ENCODE measurements at regions not wholly inside any gene's neighbourhood (a gene's known extent, or its start where the extent isn't known, plus 50 kb on each side); places are given as distances from the start of the nearest gene placed in this dataset.

DNA sequence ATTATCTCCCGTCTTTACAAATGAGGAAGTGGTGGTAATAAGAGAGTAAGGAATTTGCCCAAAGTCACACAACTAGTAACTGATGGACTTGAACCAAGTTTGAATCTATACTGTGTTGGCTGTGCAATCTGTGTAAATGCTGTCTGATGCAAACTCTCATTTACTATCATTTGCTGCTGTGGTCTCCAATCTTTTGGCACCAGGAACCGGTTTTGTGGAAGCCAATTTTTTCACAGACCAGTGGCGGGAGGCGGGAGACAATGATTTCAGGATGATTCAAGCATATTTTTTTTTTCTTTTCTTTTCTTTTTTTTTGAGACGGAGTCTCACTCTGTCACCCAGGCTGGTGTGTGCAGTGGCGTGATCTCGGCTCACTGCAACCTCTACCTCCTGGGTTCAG, 450.0 kb upstream of the FZD8 start:
- Histone ChIP-seq H3K4me1 (ENCODE audit: control insufficient read depth in 1 of 2, extremely low read depth in 1 of 2, insufficient read depth in 2 of 2, low read length in 2 of 2) (no peaks in the 10 kb centered on the region), H3K36me3 (ENCODE audit: control insufficient read depth in 2 of 2, extremely low read depth in 1 of 2, insufficient read depth in 1 of 2, low read length in 1 of 2) (no peaks in the 10 kb centered on the region), H3K9me3 (no peaks in the 10 kb centered on the region), H3K27ac (ENCODE audit: low read length) (no peak overlapping the region), H3K27me3 (replicated peaks in 1 of 2; ENCODE audit: control insufficient read depth in 2 of 2, extremely low read depth in 1 of 2, insufficient read depth in 2 of 2, low read length in 1 of 2) (no peaks in the 10 kb centered on the region), H3K4me3 (ENCODE audit: control insufficient read depth in 1 of 2, extremely low read depth in 1 of 2, low read length in 1 of 2) (no peak overlapping the region)
- no peak overlapping the region for H3K4me3 Mint-ChIP-seq
- ChIA-PET POLR2A (no interaction called here), CTCF (no interaction called here)
- no peak for ATAC-seq (replicated peaks in 1 of 4)
- WGBS (ENCODE audit: insufficient coverage): 92% methylated on average over 2 of the region's 7 CpGs
- H3K27ac Mint-ChIP-seq: no peak overlapping the region
- no peaks in the 10 kb centered on the region for H3K36me3 Mint-ChIP-seq
- no peaks in the 10 kb centered on the region for H3K4me1 Mint-ChIP-seq
- H3K27me3 Mint-ChIP-seq: no peaks in the 10 kb centered on the region
- peaks cover 2 to 4% (median 3%) of the 10 kb centered on the region in 3 donors for H3K9me3 Mint-ChIP-seq
- no peak for DNase-seq

DNA sequence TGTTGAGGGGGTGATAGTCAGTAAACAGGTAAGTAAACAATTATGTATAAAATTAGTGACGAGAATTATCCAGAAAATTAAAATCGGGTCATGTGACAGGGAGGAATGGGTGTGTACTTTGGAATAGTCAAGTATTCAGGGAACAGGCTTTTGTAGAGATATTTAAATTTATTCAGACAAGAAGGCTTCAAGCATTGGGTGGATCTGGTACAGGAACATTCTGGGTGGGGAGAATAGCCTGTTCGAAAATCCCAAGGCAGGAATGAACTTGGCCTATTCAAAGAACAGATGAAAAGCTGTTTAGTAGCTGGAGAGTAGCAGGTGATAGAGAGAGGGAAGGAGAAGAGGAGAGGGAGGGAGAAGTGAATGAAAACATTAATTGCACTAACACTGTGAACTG, 448.9 kb upstream of the FZD8 start:
- WGBS (ENCODE audit: insufficient coverage): 92% methylated on average over 3 of the region's 3 CpGs
- Mint-ChIP-seq H3K36me3 (no peaks in the 10 kb centered on the region), H3K4me3 (no peak overlapping the region), H3K4me1 (no peaks in the 10 kb centered on the region), H3K9me3 (peaks cover 4 to 6% (median 4%) of the 10 kb centered on the region in 3 donors), H3K27me3 (no peaks in the 10 kb centered on the region), H3K27ac (no peak overlapping the region)
- CTCF ChIA-PET: no interaction called here
- Histone ChIP-seq H3K27ac (ENCODE audit: low read length) (no peak overlapping the region), H3K36me3 (ENCODE audit: control insufficient read depth in 2 of 2, extremely low read depth in 1 of 2, insufficient read depth in 1 of 2, low read length in 1 of 2) (no peaks in the 10 kb centered on the region), H3K4me1 (ENCODE audit: control insufficient read depth in 1 of 2, extremely low read depth in 1 of 2, insufficient read depth in 2 of 2, low read length in 2 of 2) (no peaks in the 10 kb centered on the region), H3K4me3 (ENCODE audit: control insufficient read depth in 1 of 2, extremely low read depth in 1 of 2, low read length in 1 of 2) (no peak overlapping the region), H3K9me3 (no peaks in the 10 kb centered on the region), H3K27me3 (replicated peaks in 1 of 2; ENCODE audit: control insufficient read depth in 2 of 2, extremely low read depth in 1 of 2, insufficient read depth in 2 of 2, low read length in 1 of 2) (no peaks in the 10 kb centered on the region)
- POLR2A ChIA-PET: no interaction called here
- no peak for DNase-seq
- no peak for ATAC-seq (replicated peaks in 1 of 4)

DNA sequence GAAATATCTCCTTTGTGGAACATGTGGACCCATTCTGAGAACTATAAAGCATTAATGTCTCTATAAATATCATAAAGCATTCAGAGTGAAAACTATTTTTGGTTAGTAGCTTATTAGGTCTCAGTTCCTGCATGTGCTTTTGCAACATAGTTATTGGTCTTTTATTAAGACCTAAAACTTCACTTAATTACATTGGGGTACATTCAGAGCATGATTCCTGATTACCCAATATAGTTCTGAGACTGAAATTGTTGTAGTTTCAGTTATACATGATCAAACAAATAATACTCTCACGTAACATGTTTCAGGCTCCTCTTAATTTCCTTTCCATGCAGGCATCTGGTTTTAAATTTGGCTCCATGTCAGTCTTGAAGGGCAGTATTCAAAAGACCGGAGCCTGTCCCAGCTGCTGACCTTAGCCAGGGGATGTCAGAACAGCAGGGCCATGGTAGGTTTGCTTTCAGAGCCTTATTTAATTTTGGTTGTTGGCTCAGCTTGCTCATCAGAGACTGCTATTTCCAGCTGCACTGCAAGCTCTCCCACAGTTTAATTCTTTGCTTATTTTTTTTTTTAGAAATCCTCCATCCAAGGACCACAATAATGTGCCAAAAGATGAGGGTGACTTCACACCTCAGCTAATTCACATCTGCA, 447.8 kb upstream of the FZD8 start:
- Mint-ChIP-seq H3K36me3 (no peaks in the 10 kb centered on the region), H3K4me1 (no peaks in the 10 kb centered on the region), H3K9me3 (peaks cover 4 to 10% (median 4%) of the 10 kb centered on the region in 3 donors), H3K27me3 (no peaks in the 10 kb centered on the region), H3K27ac (no peak overlapping the region), H3K4me3 (no peak overlapping the region)
- H3K9me3 ChIP-seq: no peaks in the 10 kb centered on the region
- no peak for ATAC-seq (replicated peaks in 1 of 4)
- H3K36me3 ChIP-seq (ENCODE audit: control insufficient read depth in 2 of 2, extremely low read depth in 1 of 2, insufficient read depth in 1 of 2, low read length in 1 of 2): no peaks in the 10 kb centered on the region
- no peak overlapping the region for H3K27ac ChIP-seq (ENCODE audit: low read length)
- ChIA-PET POLR2A (no interaction called here), CTCF (no interaction called here)
- no peaks in the 10 kb centered on the region for H3K4me1 ChIP-seq (ENCODE audit: control insufficient read depth in 1 of 2, extremely low read depth in 1 of 2, insufficient read depth in 2 of 2, low read length in 2 of 2)
- H3K27me3 ChIP-seq (replicated peaks in 1 of 2; ENCODE audit: control insufficient read depth in 2 of 2, extremely low read depth in 1 of 2, insufficient read depth in 2 of 2, low read length in 1 of 2): no peaks in the 10 kb centered on the region
- no peak overlapping the region for H3K4me3 ChIP-seq (ENCODE audit: control insufficient read depth in 1 of 2, extremely low read depth in 1 of 2, low read length in 1 of 2)
- no peak for DNase-seq
- whole genome bisulfite sequencing (ENCODE audit: insufficient coverage): 80% methylated on average over 1 of the region's 2 CpGs

GRCh38 chr10:36087006-36088005, 445.2 kb upstream of the FZD8 start:
- CTCF ChIA-PET: no interaction called here
- no peak overlapping the region for H3K4me3 ChIP-seq (ENCODE audit: control insufficient read depth in 1 of 2, extremely low read depth in 1 of 2, low read length in 1 of 2)
- H3K36me3 Mint-ChIP-seq: no peaks in the 10 kb centered on the region
- H3K36me3 ChIP-seq (ENCODE audit: control insufficient read depth in 2 of 2, extremely low read depth in 1 of 2, insufficient read depth in 1 of 2, low read length in 1 of 2): no peaks in the 10 kb centered on the region
- H3K4me3 Mint-ChIP-seq: no peak overlapping the region
- peaks cover 4 to 12% (median 4%) of the 10 kb centered on the region in 3 donors for H3K9me3 Mint-ChIP-seq
- no peak overlapping the region for H3K27ac ChIP-seq (ENCODE audit: low read length)
- no peaks in the 10 kb centered on the region for H3K27me3 Mint-ChIP-seq
- H3K27ac Mint-ChIP-seq: no peak overlapping the region
- no peaks in the 10 kb centered on the region for H3K27me3 ChIP-seq (replicated peaks in 1 of 2; ENCODE audit: control insufficient read depth in 2 of 2, extremely low read depth in 1 of 2, insufficient read depth in 2 of 2, low read length in 1 of 2)
- ATAC-seq (replicated peaks in 1 of 4) (no peak), DNase-seq (no peak)
- POLR2A ChIA-PET: no interaction called here
- no peaks in the 10 kb centered on the region for H3K4me1 Mint-ChIP-seq
- no peaks in the 10 kb centered on the region for H3K4me1 ChIP-seq (ENCODE audit: control insufficient read depth in 1 of 2, extremely low read depth in 1 of 2, insufficient read depth in 2 of 2, low read length in 2 of 2)
- WGBS (ENCODE audit: insufficient coverage): 73% methylated on average over 7 of the region's 10 CpGs
- no peaks in the 10 kb centered on the region for H3K9me3 ChIP-seq

- DNase-seq (no peak), ATAC-seq (replicated peaks in 1 of 4) (no peak)
- H3K4me3 ChIP-seq (ENCODE audit: control insufficient read depth in 1 of 2, extremely low read depth in 1 of 2, low read length in 1 of 2): no peak overlapping the region
- Mint-ChIP-seq H3K4me3 (no peak overlapping the region), H3K27ac (no peak overlapping the region), H3K9me3 (peaks cover 0 to 10% (median 6%) of the 10 kb centered on the region in 3 donors), H3K4me1 (no peaks in the 10 kb centered on the region), H3K36me3 (no peaks in the 10 kb centered on the region), H3K27me3 (no peaks in the 10 kb centered on the region)
- CTCF ChIA-PET: no interaction called here
- no peaks in the 10 kb centered on the region for H3K27me3 ChIP-seq (replicated peaks in 1 of 2; ENCODE audit: control insufficient read depth in 2 of 2, extremely low read depth in 1 of 2, insufficient read depth in 2 of 2, low read length in 1 of 2)
- H3K4me1 ChIP-seq (ENCODE audit: control insufficient read depth in 1 of 2, extremely low read depth in 1 of 2, insufficient read depth in 2 of 2, low read length in 2 of 2): no peaks in the 10 kb centered on the region
- H3K27ac ChIP-seq (ENCODE audit: low read length): no peak overlapping the region
- no peaks in the 10 kb centered on the region for H3K9me3 ChIP-seq
- WGBS (ENCODE audit: insufficient coverage): 79% methylated on average over 4 of the region's 4 CpGs
- H3K36me3 ChIP-seq (ENCODE audit: control insufficient read depth in 2 of 2, extremely low read depth in 1 of 2, insufficient read depth in 1 of 2, low read length in 1 of 2): no peaks in the 10 kb centered on the region
- POLR2A ChIA-PET: no interaction called here
These were observed 433.1 kb upstream of the FZD8 start for GRCh38 chr10:36075196-36075595.

DNA sequence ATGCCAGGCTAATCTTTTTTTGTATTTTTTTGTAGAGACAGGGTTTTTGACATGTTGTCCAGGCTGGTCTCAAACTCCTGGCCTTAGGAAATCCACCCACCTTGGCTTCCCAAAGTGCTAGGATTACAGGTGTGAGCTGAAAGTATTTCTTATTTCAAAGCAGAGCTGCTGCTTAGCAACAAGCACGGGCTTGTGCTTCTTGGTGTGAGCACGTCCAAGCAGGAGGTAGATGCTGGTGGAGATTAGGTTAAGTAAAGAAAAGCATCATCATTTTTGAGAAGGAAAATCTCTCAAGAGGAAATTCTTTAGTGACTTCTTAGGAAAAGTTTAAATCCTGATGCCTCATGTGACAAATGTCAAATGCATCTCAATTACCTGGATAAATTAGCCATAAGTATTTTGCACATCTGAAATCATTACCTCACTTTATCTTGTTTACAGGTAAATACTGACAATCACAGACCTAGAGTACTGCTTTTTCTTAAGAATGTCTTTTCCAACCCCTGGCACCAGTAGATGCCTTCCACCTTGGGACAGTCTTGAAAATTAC, 431.8 kb upstream of the FZD8 start:
- no peak for DNase-seq
- Mint-ChIP-seq H3K4me3 (no peak overlapping the region), H3K27me3 (no peaks in the 10 kb centered on the region), H3K4me1 (no peaks in the 10 kb centered on the region), H3K36me3 (no peaks in the 10 kb centered on the region), H3K9me3 (peaks cover 0 to 6% (median 6%) of the 10 kb centered on the region in 3 donors), H3K27ac (no peak overlapping the region)
- no peak for ATAC-seq (replicated peaks in 1 of 4)
- H3K27me3 ChIP-seq (replicated peaks in 1 of 2; ENCODE audit: control insufficient read depth in 2 of 2, extremely low read depth in 1 of 2, insufficient read depth in 2 of 2, low read length in 1 of 2): no peaks in the 10 kb centered on the region
- no peak overlapping the region for H3K27ac ChIP-seq (ENCODE audit: low read length)
- 67% methylated on average over 2 of the region's 2 CpGs for WGBS (ENCODE audit: insufficient coverage)
- H3K4me3 ChIP-seq (ENCODE audit: control insufficient read depth in 1 of 2, extremely low read depth in 1 of 2, low read length in 1 of 2): no peak overlapping the region
- ChIA-PET POLR2A (no interaction called here), CTCF (no interaction called here)
- H3K36me3 ChIP-seq (ENCODE audit: control insufficient read depth in 2 of 2, extremely low read depth in 1 of 2, insufficient read depth in 1 of 2, low read length in 1 of 2): no peaks in the 10 kb centered on the region
- no peaks in the 10 kb centered on the region for H3K9me3 ChIP-seq
- H3K4me1 ChIP-seq (ENCODE audit: control insufficient read depth in 1 of 2, extremely low read depth in 1 of 2, insufficient read depth in 2 of 2, low read length in 2 of 2): no peaks in the 10 kb centered on the region
